ENCODE measurements at regions not wholly inside any gene's neighbourhood (a gene's known extent, or its start where the extent isn't known, plus 50 kb on each side); places are given as distances from the start of the nearest gene placed in this dataset.

DNA sequence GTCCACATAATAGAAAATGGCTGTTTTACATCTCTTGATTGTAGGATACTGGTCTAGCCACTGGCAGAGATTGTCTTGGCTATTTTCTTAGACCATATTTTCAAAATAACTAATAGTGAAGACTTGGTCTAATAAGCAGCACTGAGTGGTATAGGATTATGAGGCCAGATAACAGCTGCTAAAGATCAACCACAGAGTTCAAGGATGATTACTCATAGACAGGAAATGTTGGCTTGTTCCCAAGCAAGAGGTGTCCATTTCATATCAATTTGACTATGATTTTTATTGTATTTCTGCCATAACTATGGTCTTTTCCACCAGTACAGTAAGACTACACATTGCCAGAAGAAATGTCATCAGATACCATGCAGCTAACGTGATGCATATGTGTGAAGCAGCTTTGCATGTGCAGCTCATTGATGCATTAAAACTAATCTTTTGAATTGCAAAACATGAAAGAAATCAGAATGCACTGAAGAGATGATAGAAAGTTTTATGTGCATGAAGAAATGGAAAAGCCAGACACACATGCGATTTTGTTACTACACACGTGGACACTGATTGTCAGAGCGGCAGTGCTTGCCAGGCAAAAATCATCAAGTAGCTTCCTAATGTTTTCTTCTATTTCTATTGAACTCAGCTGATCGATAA lies 693.3 kb downstream of the CDH11 start:
- Histone ChIP-seq H3K27me3 (no peaks in the 10 kb centered on the region), H3K4me3 (no peak overlapping the region), H3K36me3 (ENCODE audit: low read depth, missing control alignments) (no peaks in the 10 kb centered on the region), H3K27ac (no peak overlapping the region), H3K4me1 (no peaks in the 10 kb centered on the region), H3K9me3 (no peaks in the 10 kb centered on the region)
- DNase-seq, result no peak
- intact Hi-C loops (cut with DNase I; ENCODE audit: low total_unique reads), result no loop called here
- TF ChIP-seq, protein P1, sequence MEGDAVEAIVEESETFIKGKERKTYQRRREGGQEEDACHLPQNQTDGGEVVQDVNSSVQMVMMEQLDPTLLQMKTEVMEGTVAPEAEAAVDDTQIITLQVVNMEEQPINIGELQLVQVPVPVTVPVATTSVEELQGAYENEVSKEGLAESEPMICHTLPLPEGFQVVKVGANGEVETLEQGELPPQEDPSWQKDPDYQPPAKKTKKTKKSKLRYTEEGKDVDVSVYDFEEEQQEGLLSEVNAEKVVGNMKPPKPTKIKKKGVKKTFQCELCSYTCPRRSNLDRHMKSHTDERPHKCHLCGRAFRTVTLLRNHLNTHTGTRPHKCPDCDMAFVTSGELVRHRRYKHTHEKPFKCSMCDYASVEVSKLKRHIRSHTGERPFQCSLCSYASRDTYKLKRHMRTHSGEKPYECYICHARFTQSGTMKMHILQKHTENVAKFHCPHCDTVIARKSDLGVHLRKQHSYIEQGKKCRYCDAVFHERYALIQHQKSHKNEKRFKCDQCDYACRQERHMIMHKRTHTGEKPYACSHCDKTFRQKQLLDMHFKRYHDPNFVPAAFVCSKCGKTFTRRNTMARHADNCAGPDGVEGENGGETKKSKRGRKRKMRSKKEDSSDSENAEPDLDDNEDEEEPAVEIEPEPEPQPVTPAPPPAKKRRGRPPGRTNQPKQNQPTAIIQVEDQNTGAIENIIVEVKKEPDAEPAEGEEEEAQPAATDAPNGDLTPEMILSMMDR (IDR thresholded peaks at IDR 0.05), result no peak
- no peak for TF ChIP-seq POLR2A (IDR thresholded peaks at IDR 0.05)
- WGBS, 2 donors, result 85 to 90% methylated on average over 5 of the region's 5 CpGs

DNA sequence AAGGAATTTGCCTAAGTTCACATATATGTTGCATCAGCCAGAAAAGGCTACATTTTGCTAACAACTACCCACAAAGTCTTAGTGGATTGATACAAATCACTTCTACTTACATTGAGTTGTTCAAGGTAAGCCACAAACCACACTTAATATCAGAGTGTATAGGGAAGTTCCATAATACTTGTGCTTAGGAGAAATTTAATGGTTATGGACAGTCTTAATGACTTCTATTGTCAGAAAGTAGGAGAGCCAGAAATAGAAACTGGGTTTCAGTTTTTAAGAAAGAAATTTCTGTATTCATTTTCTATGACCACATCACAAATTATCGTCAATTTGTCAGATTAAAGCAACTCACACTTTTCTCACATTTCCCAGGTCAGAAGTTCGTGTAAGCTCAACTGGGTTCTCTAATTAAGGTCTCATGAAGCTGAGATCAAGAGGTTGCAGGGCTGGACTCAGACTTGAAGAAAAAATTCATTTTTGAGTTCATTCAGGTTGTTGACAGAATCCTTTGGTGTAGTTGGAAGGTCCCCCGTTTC lies 695.7 kb downstream of the CDH11 start:
- Histone ChIP-seq H3K27ac (no peak overlapping the region), H3K9me3 (no peaks in the 10 kb centered on the region), H3K36me3 (ENCODE audit: low read depth, missing control alignments) (no peaks in the 10 kb centered on the region), H3K4me1 (no peaks in the 10 kb centered on the region), H3K4me3 (no peak overlapping the region), H3K27me3 (no peaks in the 10 kb centered on the region)
- 90 to 92% methylated on average over 3 of the region's 3 CpGs for WGBS, 2 donors
- intact Hi-C loops (cut with DNase I; ENCODE audit: low total_unique reads), result no loop called here
- TF ChIP-seq, protein P1 (IDR thresholded peaks at IDR 0.05), result no peak
- TF ChIP-seq POLR2A (IDR thresholded peaks at IDR 0.05), result no peak
- DNase-seq, result no peak

DNA sequence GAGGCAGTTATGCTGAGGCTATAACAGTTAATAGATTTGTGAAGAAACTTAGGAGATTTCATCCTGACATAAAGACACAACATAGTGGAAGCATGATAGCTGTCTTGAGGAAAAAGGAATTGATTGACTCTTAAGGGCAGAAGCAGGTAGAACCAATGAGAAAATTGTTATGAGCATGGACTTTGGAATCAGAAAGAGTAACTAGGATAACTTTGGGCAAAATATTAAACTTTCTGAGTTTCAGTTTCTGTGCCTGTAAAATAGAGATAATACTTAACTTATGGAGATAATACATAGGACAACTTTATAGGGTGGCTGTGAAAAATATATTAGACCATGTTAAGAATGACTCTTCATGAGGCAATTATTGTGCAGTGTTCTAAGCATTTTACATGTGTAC lies 696.5 kb downstream of the CDH11 start:
- Histone ChIP-seq H3K27ac (no peak overlapping the region), H3K4me1 (no peaks in the 10 kb centered on the region), H3K27me3 (no peaks in the 10 kb centered on the region), H3K4me3 (no peak overlapping the region), H3K36me3 (ENCODE audit: low read depth, missing control alignments) (no peaks in the 10 kb centered on the region), H3K9me3 (no peaks in the 10 kb centered on the region)
- intact Hi-C loops (cut with DNase I; ENCODE audit: low total_unique reads), result no loop called here
- TF ChIP-seq POLR2A (IDR thresholded peaks at IDR 0.05), result no peak
- TF ChIP-seq, protein P1 (IDR thresholded peaks at IDR 0.05), result no peak
- no peak for DNase-seq

DNA sequence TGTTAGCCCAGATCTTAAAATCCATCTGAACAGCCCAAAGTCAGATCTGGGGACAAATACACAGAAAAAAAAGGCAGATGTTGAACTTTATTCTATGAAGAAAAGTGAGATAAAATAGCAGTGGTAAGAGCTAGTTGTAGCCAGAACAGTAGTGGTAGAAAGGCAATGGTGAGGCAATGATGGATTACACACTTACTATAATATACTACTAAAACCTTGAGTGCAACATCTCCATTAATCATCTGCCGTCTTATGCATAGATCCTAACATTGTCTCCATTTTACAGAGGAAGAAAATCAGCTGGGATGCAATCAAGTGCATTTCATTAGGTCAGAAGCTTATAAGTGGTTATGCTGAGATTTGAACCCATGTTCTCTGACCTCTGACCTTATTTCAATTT lies 699.6 kb downstream of the CDH11 start:
- no peak overlapping the region for H3K4me3 ChIP-seq
- no peaks in the 10 kb centered on the region for H3K27me3 ChIP-seq
- peaks cover 13% of the 10 kb centered on the region for H3K4me1 ChIP-seq
- H3K9me3 ChIP-seq, result no peaks in the 10 kb centered on the region
- no peak overlapping the region for H3K27ac ChIP-seq
- intact Hi-C loops (cut with DNase I; ENCODE audit: low total_unique reads), result no loop called here
- H3K36me3 ChIP-seq (ENCODE audit: low read depth, missing control alignments), result no peaks in the 10 kb centered on the region
- TF ChIP-seq POLR2A (IDR thresholded peaks at IDR 0.05), result no peak
- TF ChIP-seq, protein P1 (IDR thresholded peaks at IDR 0.05), result no peak
- 88 to 100% methylated on average over 1 of the region's 1 CpG for WGBS, 2 donors
- DNase-seq, result no peak

DNA sequence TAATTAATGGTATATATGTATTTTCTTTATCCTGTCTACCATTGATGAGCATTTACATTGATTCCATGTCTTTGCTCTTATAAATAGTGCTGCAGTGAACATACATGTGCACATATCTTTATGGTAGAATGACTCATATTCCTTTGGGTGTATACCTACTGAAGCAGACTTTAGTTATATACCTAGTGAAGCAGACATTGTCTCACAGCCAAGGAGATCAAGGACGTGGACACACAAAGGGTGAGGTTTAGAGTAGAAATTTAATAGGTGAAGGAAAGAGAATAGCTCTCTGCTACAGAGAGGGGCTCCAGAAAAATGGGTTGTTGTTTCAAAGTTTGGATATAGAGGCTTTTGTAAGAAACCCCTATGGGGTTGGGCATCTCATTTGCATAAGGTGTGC lies 700.3 kb downstream of the CDH11 start:
- DNase-seq, result no peak
- TF ChIP-seq, protein P1 (IDR thresholded peaks at IDR 0.05), result no peak
- TF ChIP-seq POLR2A (IDR thresholded peaks at IDR 0.05), result no peak
- Histone ChIP-seq H3K4me3 (no peak overlapping the region), H3K9me3 (no peaks in the 10 kb centered on the region), H3K36me3 (ENCODE audit: low read depth, missing control alignments) (no peaks in the 10 kb centered on the region), H3K27ac (no peak overlapping the region), H3K27me3 (no peaks in the 10 kb centered on the region), H3K4me1 (peaks cover 20% of the 10 kb centered on the region)
- intact Hi-C loops (cut with DNase I; ENCODE audit: low total_unique reads), result no loop called here
- WGBS, 2 donors, result 96 to 97% methylated on average over 1 of the region's 1 CpG

Measured in testis (tissue), 2 donors.